Inferior parietal cortex (tissue), 1 donor: ENCODE measurements at regions not wholly inside any gene's neighbourhood (a gene's known extent, or its start where the extent isn't known, plus 50 kb on each side); places are given as distances from the start of the nearest gene placed in this dataset.
"Not testable (repeated sequence)": the region's sequence is repeated elsewhere in the genome, so short reads cannot be mapped to it uniquely, and the experiment has no call there.

Source experiments
- DNase-seq: peaks from one replicate; pipeline ENCODE4 v3.0.0-alpha.2; 2016; ENCODE audit errors: extremely low spot score

GRCh38 chr16:85220964-85221731 is 108.9 kb upstream of the CIBAR2 start:
- DNase-seq: no peak

GRCh38 chr16:85221771-85222154 is 109.5 kb upstream of the CIBAR2 start:
- DNase-seq: no peak

- DNase-seq: no peak
Measured at GRCh38 chr16:85222155-85222863, 110.0 kb upstream of the CIBAR2 start.

- no peak for DNase-seq
Measured at GRCh38 chr16:85225257-85225656, 113.0 kb upstream of the CIBAR2 start.

GRCh38 chr16:85225721-85226120 is 113.4 kb upstream of the CIBAR2 start:
- DNase-seq: no peak

- no peak for DNase-seq
Measured at GRCh38 chr16:85227084-85227945, 115.0 kb upstream of the CIBAR2 start.

- DNase-seq: no peak
Measured at GRCh38 chr16:85227946-85228862, 115.9 kb upstream of the CIBAR2 start.

GRCh38 chr16:85228970-85229430 is 116.7 kb upstream of the CIBAR2 start:
- DNase-seq: no peak

GRCh38 chr16:85229869-85230462 is 117.7 kb upstream of the CIBAR2 start:
- no peak for DNase-seq

- not testable (repeated sequence) for DNase-seq
Measured at GRCh38 chr16:85230764-85231383, 118.6 kb upstream of the CIBAR2 start.

GRCh38 chr16:85231959-85232358 is 119.7 kb upstream of the CIBAR2 start:
- DNase-seq: no peak

- DNase-seq: no peak
Measured at GRCh38 chr16:85232369-85233142, 120.3 kb upstream of the CIBAR2 start.

GRCh38 chr16:85233516-85233915 is 121.2 kb upstream of the CIBAR2 start:
- DNase-seq: no peak

GRCh38 chr16:85234310-85235204 is 122.3 kb upstream of the CIBAR2 start:
- no peak for DNase-seq

GRCh38 chr16:85235991-85236817 is 123.9 kb upstream of the CIBAR2 start:
- DNase-seq: no peak

GRCh38 chr16:85236818-85237150 is 124.5 kb upstream of the CIBAR2 start:
- no peak for DNase-seq

- no peak for DNase-seq
Measured at GRCh38 chr16:85237817-85238216, 125.5 kb upstream of the CIBAR2 start.

GRCh38 chr16:85238233-85238647 is 126.0 kb upstream of the CIBAR2 start:
- DNase-seq: no peak
